Natural killer cell (primary cell): ENCODE measurements at regions not wholly inside any gene's neighbourhood (a gene's known extent, or its start where the extent isn't known, plus 50 kb on each side); places are given as distances from the start of the nearest gene placed in this dataset.

Source experiments
- ATAC-seq, 3 donors: fragments of 150-1000 bp in 2 of 3; fragments of 200-7000 bp in 1 of 3; cut with Tn5 transposase; 1 replicate in 1 of 3; 2 replicates in 2 of 3; pipeline ENCODE4 v1.10.0; 2021; ENCODE audit warnings: mild to moderate bottlenecking in 2 of 3, moderate library complexity in 2 of 3
- DNase-seq, 2 donors: peaks; one replicate each; pipeline versions ENCODE4 v3.0.0 to v3.0.0-alpha.2; 2013 to 2021; ENCODE audit warnings: mixed read lengths in 1 of 2
- H3K27ac ChIP-seq: one replicate; pipeline ENCODE4 v1.5.1; 2013; ENCODE audit warnings: mild to moderate bottlenecking, low read length
- H3K27me3 ChIP-seq: one replicate; pipeline ENCODE4 v1.6.1; 2013; ENCODE audit warnings: low read length; ENCODE audit not compliant: control insufficient read depth, insufficient read depth
- H3K36me3 ChIP-seq: one replicate; pipeline ENCODE4 v1.6.1; 2013; ENCODE audit warnings: low read length; ENCODE audit not compliant: control insufficient read depth, insufficient read depth
- H3K4me1 ChIP-seq: one replicate; pipeline ENCODE4 v1.6.1; 2013; ENCODE audit warnings: low read length; ENCODE audit not compliant: control insufficient read depth, insufficient read depth
- H3K4me3 ChIP-seq: one replicate; pipeline ENCODE4 v1.5.1; 2013; ENCODE audit warnings: low read length
- H3K9me3 ChIP-seq: one replicate; pipeline ENCODE4 v1.6.1; 2013; ENCODE audit warnings: low read length; ENCODE audit not compliant: control insufficient read depth, insufficient read depth
- H3K27ac Mint-ChIP-seq, 2 donors: one replicate each; pipeline ENCODE4 v1.8.0; 2022; ENCODE audit warnings: mild to moderate bottlenecking in 2 of 2, mixed read lengths in 2 of 2, moderate library complexity in 1 of 2
- H3K27me3 Mint-ChIP-seq, 2 donors: one replicate each; pipeline ENCODE4 v1.8.0; 2022; ENCODE audit warnings: low read depth in 2 of 2, mixed read lengths in 2 of 2
- H3K36me3 Mint-ChIP-seq: one replicate; pipeline ENCODE4 v1.8.0; 2022; ENCODE audit warnings: mixed read lengths
- H3K4me1 Mint-ChIP-seq, 2 donors: one replicate each; pipeline ENCODE4 v1.8.0; 2022; ENCODE audit warnings: mixed read lengths in 2 of 2
- H3K4me3 Mint-ChIP-seq: one replicate; pipeline ENCODE4 v1.8.0; 2022; ENCODE audit warnings: mild to moderate bottlenecking, moderate library complexity, mixed read lengths
- H3K9me3 Mint-ChIP-seq, 2 donors: one replicate each; pipeline ENCODE4 v1.8.0; 2022; ENCODE audit warnings: mixed read lengths in 2 of 2
- WGBS: methylation state at CpG from one replicate; pipeline ENCODE4 v1.1.7; 2013; ENCODE audit warnings: missing lambda C conversion rate; ENCODE audit not compliant: insufficient coverage; 5-methylcytosine and 5-hydroxymethylcytosine counted together
- intact Hi-C: fragments of 100-400 bp; cut with micrococcal nuclease; formaldehyde crosslinking; loops from one replicate; pipeline ENCODE4 v1.14.2; 2022
- TF ChIP-seq, protein P1 (sequence below): fragments of 200-600 bp; IDR thresholded peaks from one replicate; pipeline ENCODE4 v1.8.0; 2022; ENCODE audit warnings: antibody characterized with exemption

DNA sequence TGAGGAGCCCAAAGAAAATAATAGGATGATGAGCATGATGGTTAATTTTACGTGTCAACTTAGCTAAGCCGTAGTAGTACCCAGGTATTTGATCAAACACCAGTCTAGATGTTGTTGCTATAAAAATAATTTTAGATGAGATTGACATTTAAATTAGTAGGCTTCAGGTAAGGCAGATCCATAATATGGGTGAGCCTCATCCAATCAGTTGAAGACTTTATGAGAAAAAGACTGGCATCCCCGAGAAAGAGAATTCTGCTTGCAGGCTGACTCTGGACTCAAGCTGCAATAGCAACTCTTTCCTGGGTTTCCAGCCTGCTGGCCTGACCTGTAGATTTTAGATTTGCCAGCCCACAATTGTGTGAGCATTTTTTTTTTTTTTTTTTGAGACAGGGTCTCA is 192.8 kb upstream of the LNX1 start:
- H3K9me3 Mint-ChIP-seq = peaks cover 0 to 2% of the 10 kb centered on the region in 2 donors
- no peak overlapping the region for H3K27ac ChIP-seq
- H3K27me3 ChIP-seq = no peaks in the 10 kb centered on the region
- H3K4me1 Mint-ChIP-seq = no peaks in the 10 kb centered on the region
- H3K4me3 ChIP-seq = no peak overlapping the region
- WGBS = 91% methylated on average over 3 of the region's 3 CpGs
- no peaks in the 10 kb centered on the region for H3K36me3 ChIP-seq
- no peaks in the 10 kb centered on the region for H3K36me3 Mint-ChIP-seq
- no peaks in the 10 kb centered on the region for H3K9me3 ChIP-seq
- H3K4me1 ChIP-seq = no peaks in the 10 kb centered on the region
- peaks cover 0 to 3% of the 10 kb centered on the region in 2 donors for H3K27me3 Mint-ChIP-seq
- ATAC-seq (no peak), DNase-seq (no peak)
- no peak overlapping the region for H3K27ac Mint-ChIP-seq
- intact Hi-C loops = no loop called here
- TF ChIP-seq, protein P1, sequence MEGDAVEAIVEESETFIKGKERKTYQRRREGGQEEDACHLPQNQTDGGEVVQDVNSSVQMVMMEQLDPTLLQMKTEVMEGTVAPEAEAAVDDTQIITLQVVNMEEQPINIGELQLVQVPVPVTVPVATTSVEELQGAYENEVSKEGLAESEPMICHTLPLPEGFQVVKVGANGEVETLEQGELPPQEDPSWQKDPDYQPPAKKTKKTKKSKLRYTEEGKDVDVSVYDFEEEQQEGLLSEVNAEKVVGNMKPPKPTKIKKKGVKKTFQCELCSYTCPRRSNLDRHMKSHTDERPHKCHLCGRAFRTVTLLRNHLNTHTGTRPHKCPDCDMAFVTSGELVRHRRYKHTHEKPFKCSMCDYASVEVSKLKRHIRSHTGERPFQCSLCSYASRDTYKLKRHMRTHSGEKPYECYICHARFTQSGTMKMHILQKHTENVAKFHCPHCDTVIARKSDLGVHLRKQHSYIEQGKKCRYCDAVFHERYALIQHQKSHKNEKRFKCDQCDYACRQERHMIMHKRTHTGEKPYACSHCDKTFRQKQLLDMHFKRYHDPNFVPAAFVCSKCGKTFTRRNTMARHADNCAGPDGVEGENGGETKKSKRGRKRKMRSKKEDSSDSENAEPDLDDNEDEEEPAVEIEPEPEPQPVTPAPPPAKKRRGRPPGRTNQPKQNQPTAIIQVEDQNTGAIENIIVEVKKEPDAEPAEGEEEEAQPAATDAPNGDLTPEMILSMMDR = no peak
- H3K4me3 Mint-ChIP-seq = no peak overlapping the region

DNA sequence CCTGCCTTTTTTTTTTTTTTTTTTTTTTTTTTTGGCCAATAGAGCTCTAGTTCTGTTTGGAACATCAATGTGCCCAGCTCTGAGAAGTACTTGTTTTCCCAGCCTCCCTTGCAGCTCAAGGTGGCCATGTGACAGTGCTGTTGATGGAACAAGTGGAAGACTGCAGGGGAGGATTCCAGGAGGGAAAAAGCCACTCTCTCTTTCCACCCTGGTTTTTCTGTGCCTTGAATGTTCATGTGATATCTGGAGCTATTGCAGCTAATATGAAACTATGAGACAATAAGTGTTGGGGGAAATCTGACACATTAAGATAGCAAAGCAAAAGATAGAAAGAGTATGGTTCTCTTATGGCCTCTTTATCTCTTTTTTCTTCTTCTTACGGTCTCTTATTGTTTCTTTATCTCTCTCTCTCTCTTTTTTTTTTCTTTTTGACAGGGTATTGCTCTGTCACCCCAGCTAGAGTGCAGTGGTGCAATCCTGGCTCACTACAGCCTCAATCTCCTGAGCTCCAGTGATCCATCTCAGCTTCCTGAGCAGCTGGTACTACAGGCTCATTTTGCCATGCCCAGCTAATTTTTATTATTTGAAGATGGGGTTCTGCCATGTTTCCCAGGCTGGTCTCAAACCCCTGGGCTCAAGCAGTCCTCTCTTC is 192.0 kb upstream of the LNX1 start:
- ATAC-seq = no peak
- Mint-ChIP-seq H3K36me3 (no peaks in the 10 kb centered on the region), H3K27me3 (peaks cover 0 to 3% of the 10 kb centered on the region in 2 donors), H3K4me3 (no peak overlapping the region), H3K4me1 (no peaks in the 10 kb centered on the region), H3K27ac (no peak overlapping the region), H3K9me3 (peaks cover 0 to 2% of the 10 kb centered on the region in 2 donors)
- 100% methylated on average over 1 of the region's 1 CpG for WGBS
- Histone ChIP-seq H3K27ac (no peak overlapping the region), H3K36me3 (no peaks in the 10 kb centered on the region), H3K4me3 (no peak overlapping the region), H3K27me3 (no peaks in the 10 kb centered on the region), H3K9me3 (no peaks in the 10 kb centered on the region), H3K4me1 (no peaks in the 10 kb centered on the region)
- DNase-seq = no peak
- intact Hi-C loops = no loop called here
- TF ChIP-seq, protein P1 = no peak

DNA sequence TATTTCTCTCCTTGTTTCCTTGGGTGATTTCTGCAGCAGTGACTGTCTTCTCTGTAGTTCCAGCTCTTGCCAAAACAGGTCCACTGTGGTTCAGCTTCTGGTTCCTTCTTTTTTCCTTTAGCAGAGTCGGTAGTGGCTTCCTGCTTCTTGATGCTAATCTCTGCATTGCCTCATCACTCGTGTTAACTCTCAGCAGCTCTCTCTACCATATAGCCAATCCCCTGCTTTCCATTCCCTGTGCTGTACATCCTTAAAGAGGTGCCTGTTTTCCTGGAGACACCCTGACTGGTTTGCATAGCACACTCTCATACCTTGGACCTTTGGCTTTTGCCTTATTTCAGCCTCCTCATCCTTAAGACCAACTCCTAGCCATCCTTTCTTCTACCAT is 191.2 kb upstream of the LNX1 start:
- Mint-ChIP-seq H3K27me3 (peaks cover 0 to 3% of the 10 kb centered on the region in 2 donors), H3K36me3 (no peaks in the 10 kb centered on the region), H3K27ac (no peak overlapping the region), H3K9me3 (peaks cover 0 to 2% of the 10 kb centered on the region in 2 donors), H3K4me1 (no peaks in the 10 kb centered on the region), H3K4me3 (no peak overlapping the region)
- intact Hi-C loops = no loop called here
- DNase-seq (no peak), ATAC-seq (no peak)
- no peak overlapping the region for H3K4me3 ChIP-seq
- no peaks in the 10 kb centered on the region for H3K36me3 ChIP-seq
- H3K27ac ChIP-seq = no peak overlapping the region
- TF ChIP-seq, protein P1 = no peak
- H3K9me3 ChIP-seq = no peaks in the 10 kb centered on the region
- H3K27me3 ChIP-seq = no peaks in the 10 kb centered on the region
- H3K4me1 ChIP-seq = no peaks in the 10 kb centered on the region
- WGBS = 0% methylated on average over 2 of the region's 2 CpGs
